ENCODE measurements at regions not wholly inside any gene's neighbourhood (a gene's known extent, or its start where the extent isn't known, plus 50 kb on each side); places are given as distances from the start of the nearest gene placed in this dataset.

DNA sequence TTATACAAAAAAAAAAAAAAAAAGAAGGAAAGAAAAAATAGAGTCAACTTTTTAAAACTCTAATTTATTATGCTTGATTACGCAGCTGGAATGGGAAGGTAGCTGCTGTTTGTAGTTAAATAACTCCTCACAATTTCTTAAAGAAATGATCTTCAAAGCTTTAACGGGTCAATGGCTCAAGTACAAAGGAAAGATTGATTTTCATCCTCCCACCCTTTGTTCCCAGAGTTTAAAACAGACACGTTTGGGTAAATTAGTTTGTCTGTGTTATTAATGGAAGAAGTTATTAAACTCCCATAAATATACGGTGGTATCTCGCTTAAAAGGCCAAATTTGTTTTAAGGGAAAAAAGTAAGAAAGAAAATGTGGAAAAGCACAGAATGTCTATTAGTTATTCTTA, 179.3 kb downstream of the EMX2 start:
- Histone ChIP-seq H3K4me1 (no peaks in the 10 kb centered on the region), H3K4me3 (no peak overlapping the region), H3K9me3 (0 out of 3 replicates have a peak, but pooled peaks cover 5% of the 10 kb centered on the region), H3K4me2 (no peak overlapping the region), H3K27ac (no peak overlapping the region)
- POLR2A ChIA-PET: no interaction called here
- WGBS (ENCODE audit: missing lambda C conversion rate): 27% methylated on average over 5 of the region's 5 CpGs
- TF ChIP-seq RFX5 (IDR thresholded peaks at IDR 0.05) (no peak), RCOR1 (IDR thresholded peaks at IDR 0.05; ENCODE audit: low read depth, low read length) (no peak), RNF2 (IDR thresholded peaks at IDR 0.05; ENCODE audit: borderline replicate concordance, low read depth) (no peak), HOXB13 (CRISPR knock-in tag; IDR thresholded peaks at IDR 0.05; ENCODE audit: low read depth) (no peak), MAFK (IDR thresholded peaks at IDR 0.05; ENCODE audit: partially characterized antibody) (no peak), ZFP36 (IDR thresholded peaks at IDR 0.05; ENCODE audit: borderline replicate concordance, partially characterized antibody) (no peak), ESRRA (IDR thresholded peaks at IDR 0.05; ENCODE audit: borderline replicate concordance, low read length) (no peak), CHD4 (IDR thresholded peaks at IDR 0.05; ENCODE audit: borderline replicate concordance) (no peak), RAD21 (conservative IDR thresholded peaks at IDR 0.05 in 1 of 2, IDR thresholded peaks at IDR 0.05 in 1 of 2) (no peak), ZC3H11A (IDR thresholded peaks at IDR 0.05) (no peak), NPAS2 (CRISPR knock-in tag; IDR thresholded peaks at IDR 0.05; ENCODE audit: borderline replicate concordance) (no peak), POLR2AphosphoS2 (conservative IDR thresholded peaks at IDR 0.05; ENCODE audit: low read length) (no peak), EP300 (IDR thresholded peaks at IDR 0.05) (no peak), ZSCAN20 (CRISPR knock-in tag; IDR thresholded peaks at IDR 0.05) (no peak), POLR2A (IDR thresholded peaks at IDR 0.05; ENCODE audit: low read length) (no peak), SREBF2 (IDR thresholded peaks at IDR 0.05) (no peak)
- TF ChIP-seq, protein P1, sequence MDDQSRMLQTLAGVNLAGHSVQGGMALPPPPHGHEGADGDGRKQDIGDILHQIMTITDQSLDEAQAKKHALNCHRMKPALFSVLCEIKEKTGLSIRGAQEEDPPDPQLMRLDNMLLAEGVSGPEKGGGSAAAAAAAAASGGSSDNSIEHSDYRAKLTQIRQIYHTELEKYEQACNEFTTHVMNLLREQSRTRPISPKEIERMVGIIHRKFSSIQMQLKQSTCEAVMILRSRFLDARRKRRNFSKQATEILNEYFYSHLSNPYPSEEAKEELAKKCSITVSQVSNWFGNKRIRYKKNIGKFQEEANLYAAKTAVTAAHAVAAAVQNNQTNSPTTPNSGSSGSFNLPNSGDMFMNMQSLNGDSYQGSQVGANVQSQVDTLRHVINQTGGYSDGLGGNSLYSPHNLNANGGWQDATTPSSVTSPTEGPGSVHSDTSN (IDR thresholded peaks at IDR 0.05): no peak
- TF ChIP-seq, protein P2, sequence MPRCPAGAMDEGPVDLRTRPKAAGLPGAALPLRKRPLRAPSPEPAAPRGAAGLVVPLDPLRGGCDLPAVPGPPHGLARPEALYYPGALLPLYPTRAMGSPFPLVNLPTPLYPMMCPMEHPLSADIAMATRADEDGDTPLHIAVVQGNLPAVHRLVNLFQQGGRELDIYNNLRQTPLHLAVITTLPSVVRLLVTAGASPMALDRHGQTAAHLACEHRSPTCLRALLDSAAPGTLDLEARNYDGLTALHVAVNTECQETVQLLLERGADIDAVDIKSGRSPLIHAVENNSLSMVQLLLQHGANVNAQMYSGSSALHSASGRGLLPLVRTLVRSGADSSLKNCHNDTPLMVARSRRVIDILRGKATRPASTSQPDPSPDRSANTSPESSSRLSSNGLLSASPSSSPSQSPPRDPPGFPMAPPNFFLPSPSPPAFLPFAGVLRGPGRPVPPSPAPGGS (IDR thresholded peaks at IDR 0.05): no peak
- TF ChIP-seq, protein P3, sequence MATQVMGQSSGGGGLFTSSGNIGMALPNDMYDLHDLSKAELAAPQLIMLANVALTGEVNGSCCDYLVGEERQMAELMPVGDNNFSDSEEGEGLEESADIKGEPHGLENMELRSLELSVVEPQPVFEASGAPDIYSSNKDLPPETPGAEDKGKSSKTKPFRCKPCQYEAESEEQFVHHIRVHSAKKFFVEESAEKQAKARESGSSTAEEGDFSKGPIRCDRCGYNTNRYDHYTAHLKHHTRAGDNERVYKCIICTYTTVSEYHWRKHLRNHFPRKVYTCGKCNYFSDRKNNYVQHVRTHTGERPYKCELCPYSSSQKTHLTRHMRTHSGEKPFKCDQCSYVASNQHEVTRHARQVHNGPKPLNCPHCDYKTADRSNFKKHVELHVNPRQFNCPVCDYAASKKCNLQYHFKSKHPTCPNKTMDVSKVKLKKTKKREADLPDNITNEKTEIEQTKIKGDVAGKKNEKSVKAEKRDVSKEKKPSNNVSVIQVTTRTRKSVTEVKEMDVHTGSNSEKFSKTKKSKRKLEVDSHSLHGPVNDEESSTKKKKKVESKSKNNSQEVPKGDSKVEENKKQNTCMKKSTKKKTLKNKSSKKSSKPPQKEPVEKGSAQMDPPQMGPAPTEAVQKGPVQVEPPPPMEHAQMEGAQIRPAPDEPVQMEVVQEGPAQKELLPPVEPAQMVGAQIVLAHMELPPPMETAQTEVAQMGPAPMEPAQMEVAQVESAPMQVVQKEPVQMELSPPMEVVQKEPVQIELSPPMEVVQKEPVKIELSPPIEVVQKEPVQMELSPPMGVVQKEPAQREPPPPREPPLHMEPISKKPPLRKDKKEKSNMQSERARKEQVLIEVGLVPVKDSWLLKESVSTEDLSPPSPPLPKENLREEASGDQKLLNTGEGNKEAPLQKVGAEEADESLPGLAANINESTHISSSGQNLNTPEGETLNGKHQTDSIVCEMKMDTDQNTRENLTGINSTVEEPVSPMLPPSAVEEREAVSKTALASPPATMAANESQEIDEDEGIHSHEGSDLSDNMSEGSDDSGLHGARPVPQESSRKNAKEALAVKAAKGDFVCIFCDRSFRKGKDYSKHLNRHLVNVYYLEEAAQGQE (IDR thresholded peaks at IDR 0.05): no peak
- TF ChIP-seq, protein P4, sequence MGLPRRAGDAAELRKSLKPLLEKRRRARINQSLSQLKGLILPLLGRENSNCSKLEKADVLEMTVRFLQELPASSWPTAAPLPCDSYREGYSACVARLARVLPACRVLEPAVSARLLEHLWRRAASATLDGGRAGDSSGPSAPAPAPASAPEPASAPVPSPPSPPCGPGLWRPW (IDR thresholded peaks at IDR 0.05): no peak
- CTCF ChIA-PET: no interaction called here
- DNase-seq (ENCODE audit: low read depth in 1 of 2, low spot score in 1 of 2) (no peak), ATAC-seq (no peak), FAIRE-seq (no peak)

DNA sequence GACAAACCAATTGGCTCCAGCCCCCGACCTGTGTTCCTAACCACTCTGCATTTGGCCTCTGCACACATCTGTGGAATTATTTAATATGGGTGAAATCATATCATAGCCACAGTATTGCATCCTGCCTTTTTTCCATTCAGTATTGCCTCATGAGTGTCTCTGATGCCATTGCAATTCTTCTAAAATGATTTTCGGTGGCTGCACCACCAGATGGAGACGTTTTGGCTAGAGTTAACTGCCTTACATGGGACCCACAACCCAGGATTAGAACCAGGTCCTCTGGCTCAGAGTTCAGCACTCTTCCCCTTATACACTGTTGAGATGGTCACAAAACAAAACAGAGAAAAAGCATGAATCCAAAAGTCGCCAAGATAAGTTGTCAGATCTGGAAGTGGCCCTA, 180.8 kb downstream of the EMX2 start:
- ChIA-PET CTCF (interaction anchor here (0.9 to 1.2 kb wide), 3 partner anchors 11 to 517 kb away, joined by 3 to 4 read pairs (median 3); no protein-coding TSS in a partner anchor), POLR2A (no interaction called here)
- H3K4me2 ChIP-seq: no peak overlapping the region
- ATAC-seq (peak in 1 of 2 experiments; percentile 65; a peak in 1 of 6 replicates), DNase-seq (ENCODE audit: low read depth in 1 of 2, low spot score in 1 of 2) (no peak), FAIRE-seq (no peak)
- no peaks in the 10 kb centered on the region for H3K9me3 ChIP-seq
- 2% methylated on average over 4 of the region's 4 CpGs for WGBS (ENCODE audit: missing lambda C conversion rate)
- no peaks in the 10 kb centered on the region for H3K4me1 ChIP-seq
- no peak overlapping the region for H3K4me3 ChIP-seq
- TF ChIP-seq HOXB13 (CRISPR knock-in tag; IDR thresholded peaks at IDR 0.05; ENCODE audit: low read depth): no peak
- TF ChIP-seq SMC3 (IDR thresholded peaks at IDR 0.05): 0 out of 3 replicates have a peak, but pooled peaks have one; percentile 6
- H3K27ac ChIP-seq: no peak overlapping the region

All from A549 (cell line).